HL-60 (cell line): ENCODE measurements at regions not wholly inside any gene's neighbourhood (a gene's known extent, or its start where the extent isn't known, plus 50 kb on each side); places are given as distances from the start of the nearest gene placed in this dataset.
"Not testable (repeated sequence)": the region's sequence is repeated elsewhere in the genome, so short reads cannot be mapped to it uniquely, and the experiment has no call there.

Source experiments
- DNase-seq, 2 experiments: peaks; one replicate each; pipeline ENCODE4 v3.0.0-alpha.2; 2010 to 2020; ENCODE audit warnings: low read depth in 1 of 2, low spot score in 1 of 2
- H3K27ac ChIP-seq: fragments of 250-450 bp; sonication (Bioruptor Pico); replicated peaks from 2 replicates; pipeline ENCODE4 v1.5.1; 2020; ENCODE audit warnings: mild to moderate bottlenecking, moderate library complexity
- H3K27me3 ChIP-seq: fragments of 250-450 bp; sonication (Bioruptor Pico); 2 replicates; pipeline ENCODE4 v1.5.1; 2021; ENCODE audit warnings: mild to moderate bottlenecking, moderate library complexity; ENCODE audit not compliant: insufficient read depth, poor library complexity, severe bottlenecking
- H3K4me3 ChIP-seq: replicated peaks from 2 replicates; pipeline ENCODE4 v1.5.1; 2011; ENCODE audit warnings: mild to moderate bottlenecking, control low read depth, low read length; ENCODE audit not compliant: insufficient read depth
- GABPA ChIP-seq: IDR thresholded peaks from 2 replicates; pipeline ENCODE4 v1.6.1; 2012; ENCODE audit warnings: low read depth
- POLR2AphosphoS5 ChIP-seq: IDR thresholded peaks from 2 replicates; pipeline ENCODE4 v1.6.1; 2012; ENCODE audit warnings: low read depth
- SPI1 ChIP-seq: IDR thresholded peaks from 2 replicates; pipeline ENCODE4 v1.6.1; 2012; ENCODE audit warnings: low read depth, mild to moderate bottlenecking, borderline replicate concordance
- TF ChIP-seq, protein P1 (sequence below): IDR thresholded peaks from one replicate; pipeline ENCODE4 v1.5.1; 2011; ENCODE audit warnings: low read length, control low read depth, inconsistent platforms; ENCODE audit not compliant: insufficient read depth
- TF ChIP-seq, protein P2 (sequence below): IDR thresholded peaks from 2 replicates; pipeline ENCODE4 v1.6.1; 2012; ENCODE audit warnings: low read depth; ENCODE audit not compliant: insufficient replicate concordance

DNA sequence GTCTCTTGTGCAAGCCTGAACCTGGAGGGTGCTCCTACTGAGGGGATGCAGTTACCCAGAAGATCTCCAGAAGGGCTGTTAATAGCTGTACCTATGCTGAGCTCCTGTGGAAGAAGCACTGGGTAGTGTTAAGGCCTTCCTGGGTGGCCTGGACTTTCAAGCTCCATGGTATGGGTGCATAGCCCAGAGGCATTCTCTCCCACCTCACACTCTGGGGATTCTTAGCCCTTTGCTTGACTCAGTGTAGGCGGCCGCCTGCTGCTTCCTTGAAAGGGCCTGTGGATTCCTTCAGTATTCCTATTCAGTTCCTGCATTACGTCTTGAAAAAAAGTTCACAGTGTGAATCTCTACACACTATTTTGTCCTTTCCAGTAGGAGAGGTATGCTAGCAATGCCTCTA lies 235.7 kb upstream of the MAGEB16 start:
- Histone ChIP-seq H3K27me3 (no peaks in the 10 kb centered on the region), H3K4me3 (no peak overlapping the region), H3K27ac (no peak overlapping the region)
- TF ChIP-seq SPI1 (no peak), POLR2AphosphoS5 (no peak), GABPA (no peak)
- TF ChIP-seq, protein P1, sequence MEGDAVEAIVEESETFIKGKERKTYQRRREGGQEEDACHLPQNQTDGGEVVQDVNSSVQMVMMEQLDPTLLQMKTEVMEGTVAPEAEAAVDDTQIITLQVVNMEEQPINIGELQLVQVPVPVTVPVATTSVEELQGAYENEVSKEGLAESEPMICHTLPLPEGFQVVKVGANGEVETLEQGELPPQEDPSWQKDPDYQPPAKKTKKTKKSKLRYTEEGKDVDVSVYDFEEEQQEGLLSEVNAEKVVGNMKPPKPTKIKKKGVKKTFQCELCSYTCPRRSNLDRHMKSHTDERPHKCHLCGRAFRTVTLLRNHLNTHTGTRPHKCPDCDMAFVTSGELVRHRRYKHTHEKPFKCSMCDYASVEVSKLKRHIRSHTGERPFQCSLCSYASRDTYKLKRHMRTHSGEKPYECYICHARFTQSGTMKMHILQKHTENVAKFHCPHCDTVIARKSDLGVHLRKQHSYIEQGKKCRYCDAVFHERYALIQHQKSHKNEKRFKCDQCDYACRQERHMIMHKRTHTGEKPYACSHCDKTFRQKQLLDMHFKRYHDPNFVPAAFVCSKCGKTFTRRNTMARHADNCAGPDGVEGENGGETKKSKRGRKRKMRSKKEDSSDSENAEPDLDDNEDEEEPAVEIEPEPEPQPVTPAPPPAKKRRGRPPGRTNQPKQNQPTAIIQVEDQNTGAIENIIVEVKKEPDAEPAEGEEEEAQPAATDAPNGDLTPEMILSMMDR, result no peak
- TF ChIP-seq, protein P2, sequence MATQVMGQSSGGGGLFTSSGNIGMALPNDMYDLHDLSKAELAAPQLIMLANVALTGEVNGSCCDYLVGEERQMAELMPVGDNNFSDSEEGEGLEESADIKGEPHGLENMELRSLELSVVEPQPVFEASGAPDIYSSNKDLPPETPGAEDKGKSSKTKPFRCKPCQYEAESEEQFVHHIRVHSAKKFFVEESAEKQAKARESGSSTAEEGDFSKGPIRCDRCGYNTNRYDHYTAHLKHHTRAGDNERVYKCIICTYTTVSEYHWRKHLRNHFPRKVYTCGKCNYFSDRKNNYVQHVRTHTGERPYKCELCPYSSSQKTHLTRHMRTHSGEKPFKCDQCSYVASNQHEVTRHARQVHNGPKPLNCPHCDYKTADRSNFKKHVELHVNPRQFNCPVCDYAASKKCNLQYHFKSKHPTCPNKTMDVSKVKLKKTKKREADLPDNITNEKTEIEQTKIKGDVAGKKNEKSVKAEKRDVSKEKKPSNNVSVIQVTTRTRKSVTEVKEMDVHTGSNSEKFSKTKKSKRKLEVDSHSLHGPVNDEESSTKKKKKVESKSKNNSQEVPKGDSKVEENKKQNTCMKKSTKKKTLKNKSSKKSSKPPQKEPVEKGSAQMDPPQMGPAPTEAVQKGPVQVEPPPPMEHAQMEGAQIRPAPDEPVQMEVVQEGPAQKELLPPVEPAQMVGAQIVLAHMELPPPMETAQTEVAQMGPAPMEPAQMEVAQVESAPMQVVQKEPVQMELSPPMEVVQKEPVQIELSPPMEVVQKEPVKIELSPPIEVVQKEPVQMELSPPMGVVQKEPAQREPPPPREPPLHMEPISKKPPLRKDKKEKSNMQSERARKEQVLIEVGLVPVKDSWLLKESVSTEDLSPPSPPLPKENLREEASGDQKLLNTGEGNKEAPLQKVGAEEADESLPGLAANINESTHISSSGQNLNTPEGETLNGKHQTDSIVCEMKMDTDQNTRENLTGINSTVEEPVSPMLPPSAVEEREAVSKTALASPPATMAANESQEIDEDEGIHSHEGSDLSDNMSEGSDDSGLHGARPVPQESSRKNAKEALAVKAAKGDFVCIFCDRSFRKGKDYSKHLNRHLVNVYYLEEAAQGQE, result no peak
- no peak for DNase-seq

DNA sequence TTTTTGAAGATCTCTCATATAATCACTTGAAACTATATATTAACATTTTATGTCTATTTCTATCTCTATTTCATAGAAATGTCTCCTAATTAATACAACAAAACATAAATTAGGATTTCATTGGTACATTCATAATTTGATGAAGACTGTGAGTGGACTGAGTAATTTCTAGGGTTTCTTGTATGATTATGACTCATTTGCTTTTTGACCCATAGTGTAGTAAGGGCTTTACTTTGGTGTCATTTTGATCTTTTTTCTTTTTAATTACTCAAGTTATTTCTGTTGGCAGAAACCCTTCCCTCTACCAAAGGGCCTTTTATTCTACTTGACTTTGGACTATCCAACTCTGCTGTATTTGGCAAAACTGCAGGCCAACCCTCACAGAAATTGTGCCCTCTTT lies 207.9 kb upstream of the MAGEB16 start:
- Histone ChIP-seq H3K4me3 (no peak overlapping the region), H3K27me3 (no peaks in the 10 kb centered on the region), H3K27ac (no peak overlapping the region)
- no peak for DNase-seq
- no peak for TF ChIP-seq SPI1
- TF ChIP-seq POLR2AphosphoS5, result no peak
- TF ChIP-seq, protein P2, result no peak
- no peak for TF ChIP-seq GABPA
- TF ChIP-seq, protein P1, result no peak

DNA sequence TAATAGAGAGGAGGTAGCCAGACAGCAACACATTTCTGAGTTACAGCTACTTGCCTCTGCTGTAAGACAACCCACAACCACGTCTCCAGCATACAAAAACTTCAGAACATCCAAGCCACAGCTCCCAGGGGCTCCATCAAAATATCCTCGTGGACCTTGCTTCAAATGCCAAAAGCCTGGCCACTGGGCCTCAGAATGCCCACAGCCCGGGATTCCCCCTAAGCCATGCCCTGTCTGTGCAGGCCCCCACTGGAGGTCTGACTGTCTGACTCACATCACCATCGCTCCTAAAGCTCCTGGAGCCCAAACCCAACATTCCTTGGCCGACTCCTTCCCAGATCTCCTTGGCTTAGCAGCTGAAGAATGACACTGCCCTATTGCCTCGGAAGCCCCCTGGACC lies 186.6 kb upstream of the MAGEB16 start:
- H3K4me3 ChIP-seq, H3K27ac ChIP-seq, H3K27me3 ChIP-seq, DNase-seq: not testable (repeated sequence)

DNA sequence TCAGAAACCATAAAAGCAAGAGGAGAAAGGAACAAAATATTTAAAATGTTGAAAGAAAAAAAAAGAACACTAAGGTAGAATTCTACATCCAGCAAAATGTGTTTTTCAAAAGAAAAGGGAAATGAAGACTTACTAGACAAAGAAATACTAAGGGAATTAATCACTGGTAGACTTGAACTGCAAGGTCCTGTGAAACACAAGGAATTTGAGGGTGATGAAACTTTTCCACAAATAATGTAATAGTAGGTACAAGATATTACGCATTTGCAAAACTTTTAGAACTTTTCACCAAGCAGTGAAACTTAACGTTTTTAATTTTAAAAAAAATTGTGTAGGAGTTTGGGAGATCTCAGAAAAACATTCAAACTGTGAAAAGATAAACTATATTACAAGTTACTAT lies 180.3 kb upstream of the MAGEB16 start:
- Histone ChIP-seq H3K4me3 (no peak overlapping the region), H3K27ac (no peak overlapping the region), H3K27me3 (no peaks in the 10 kb centered on the region)
- TF ChIP-seq SPI1 (no peak), GABPA (no peak)
- TF ChIP-seq, protein P1, result no peak
- TF ChIP-seq, protein P2, result no peak
- DNase-seq, result no peak
